H1 (cell line): ENCODE measurements at regions not wholly inside any gene's neighbourhood (a gene's known extent, or its start where the extent isn't known, plus 50 kb on each side); places are given as distances from the start of the nearest gene placed in this dataset.

Experiments
- CTCF ChIA-PET: fragments of 300-600 bp; sonication (Branson Sonifier 250); formaldehyde crosslinking; loops from one replicate; lab custom pipeline; 2021; ENCODE audit not compliant: partially characterized antibody; lab: Charles Lee
- POLR2A ChIA-PET: fragments of 300-600 bp; sonication (Branson Sonifier 250); formaldehyde crosslinking; loops from one replicate; lab custom pipeline; 2021; ENCODE audit warnings: inconsistent platforms; ENCODE audit not compliant: partially characterized antibody; lab: Charles Lee
- DNase-seq, 2 experiments: peaks; one replicate each; pipeline versions ENCODE4 v3.0.0 to v3.0.0-alpha.2; 2010 to 2022; ENCODE audit warnings: low spot score in 2 of 2, low read depth in 1 of 2, mixed read lengths in 1 of 2
- FAIRE-seq: peaks from 2 replicates; lab custom pipeline; 2011; peaks lifted over from hg19 to GRCh38; lab: Jason Lieb, UNC
- H2AFZ ChIP-seq: 2 replicates; pipeline ENCODE4 v1.8.1; 2012; ENCODE audit warnings: low read length, inconsistent platforms
- H2AK5ac ChIP-seq: 2 replicates; pipeline ENCODE4 v1.6.1; 2013; ENCODE audit warnings: low read depth, low read length
- H2BK120ac ChIP-seq: replicated peaks from 2 replicates; pipeline ENCODE3; 2013; ENCODE audit warnings: low read depth, low read length, inconsistent platforms
- H2BK12ac ChIP-seq: 2 replicates; pipeline ENCODE4 v1.6.1; 2013; ENCODE audit warnings: low read depth, low read length
- H2BK15ac ChIP-seq: 2 replicates; pipeline ENCODE4 v1.6.1; 2013; ENCODE audit warnings: low read length
- H2BK20ac ChIP-seq: 2 replicates; pipeline ENCODE4 v1.6.1; 2013; ENCODE audit warnings: low read length
- H2BK5ac ChIP-seq: 2 replicates; pipeline ENCODE4 v1.6.1; 2013; ENCODE audit warnings: low read depth, low read length
- H3K14ac ChIP-seq: 2 replicates; pipeline ENCODE4 v1.6.1; 2013; ENCODE audit warnings: inconsistent platforms; ENCODE audit not compliant: insufficient read length
- H3K18ac ChIP-seq: 2 replicates; pipeline ENCODE4 v1.6.1; 2013; ENCODE audit warnings: low read length; ENCODE audit errors: extremely low read depth
- H3K23ac ChIP-seq: 2 replicates; pipeline ENCODE4 v1.6.1; 2013; ENCODE audit warnings: inconsistent platforms; ENCODE audit not compliant: insufficient read length
- H3K23me2 ChIP-seq: 2 replicates; pipeline ENCODE4 v1.6.1; 2013; ENCODE audit warnings: low read depth, low read length
- H3K27ac ChIP-seq: 2 replicates; pipeline ENCODE4 v1.6.1; 2011; ENCODE audit warnings: low read depth, low read length, inconsistent platforms
- H3K27me3 ChIP-seq, 4 experiments: replicated peaks in 1 of 4; 1 replicate in 1 of 4; 2 replicates in 3 of 4; pipeline versions ENCODE4 v1.6.1 to v1.8.1; 2011 to 2013; ENCODE audit warnings: low read length in 3 of 4, mild to moderate bottlenecking in 3 of 4, inconsistent platforms in 2 of 4, mixed read lengths in 2 of 4, moderate library complexity in 1 of 4; ENCODE audit not compliant: control insufficient read depth in 3 of 4, insufficient read depth in 3 of 4; ENCODE audit errors: extremely low read depth in 1 of 4
- H3K36me3 ChIP-seq, 4 experiments: 2 replicates each; pipeline versions ENCODE4 v1.6.1 to v1.8.1; 2011 to 2013; ENCODE audit warnings: mild to moderate bottlenecking in 4 of 4, low read length in 3 of 4, moderate library complexity in 2 of 4, control low read depth in 1 of 4, inconsistent platforms in 1 of 4; ENCODE audit not compliant: insufficient read depth in 4 of 4, control insufficient read depth in 2 of 4
- H3K4ac ChIP-seq: replicated peaks from 2 replicates; pipeline ENCODE3; 2013; ENCODE audit warnings: low read length, low read depth, mixed read lengths, inconsistent platforms; ENCODE audit not compliant: insufficient read length
- H3K4me1 ChIP-seq, 4 experiments: replicated peaks in 1 of 4; 1 replicate in 1 of 4; 2 replicates in 3 of 4; pipeline versions ENCODE4 v1.6.1 to v1.8.1; 2011 to 2013; ENCODE audit warnings: low read length in 3 of 4, inconsistent platforms in 2 of 4, mixed read lengths in 1 of 4; ENCODE audit not compliant: insufficient read depth in 4 of 4, control insufficient read depth in 3 of 4
- H3K4me2 ChIP-seq, 2 experiments: 2 replicates each; pipeline versions ENCODE4 v1.6.1 to v1.8.1; 2011 to 2013; ENCODE audit warnings: low read depth in 2 of 2, low read length in 2 of 2, control low read depth in 1 of 2, inconsistent platforms in 1 of 2, mild to moderate bottlenecking in 1 of 2; ENCODE audit not compliant: insufficient read depth in 1 of 2
- H3K4me3 ChIP-seq, 4 experiments: fragments of 200-600, 300-600 bp in 1 of 4; sonication (generic), shearing (Covaris generic), sonication (Bioruptor Twin) in 1 of 4; 2 replicates each; pipeline versions ENCODE4 v1.5.1 to v1.8.1; 2011 to 2016; ENCODE audit warnings: low read length in 4 of 4, low read depth in 3 of 4, control low read depth in 2 of 4, inconsistent platforms in 2 of 4, mild to moderate bottlenecking in 2 of 4, mixed read lengths in 1 of 4, moderate library complexity in 1 of 4; ENCODE audit not compliant: insufficient read depth in 2 of 4; ENCODE audit errors: extremely low read depth in 1 of 4
- H3K56ac ChIP-seq: replicated peaks from 2 replicates; pipeline ENCODE3; 2013; ENCODE audit warnings: low read depth, mild to moderate bottlenecking, mixed read lengths, low read length, inconsistent platforms; ENCODE audit not compliant: insufficient read length
- H3K79me1 ChIP-seq: 2 replicates; pipeline ENCODE4 v1.6.1; 2013; ENCODE audit warnings: low read depth, low read length, control low read depth
- H3K79me2 ChIP-seq, 2 experiments: 2 replicates each; pipeline versions ENCODE4 v1.6.1 to v1.8.1; 2012 to 2013; ENCODE audit warnings: low read length in 2 of 2, mild to moderate bottlenecking in 2 of 2, inconsistent platforms in 1 of 2; ENCODE audit not compliant: insufficient read depth in 2 of 2, control insufficient read depth in 1 of 2
- H3K9ac ChIP-seq, 4 experiments: replicated peaks in 1 of 4; 1 replicate in 1 of 4; 2 replicates in 3 of 4; pipeline versions ENCODE4 v1.6.1 to v1.8.1; 2011 to 2013; ENCODE audit warnings: low read depth in 3 of 4, low read length in 3 of 4, control low read depth in 2 of 4, mild to moderate bottlenecking in 2 of 4, moderate library complexity in 2 of 4, inconsistent platforms in 1 of 4; ENCODE audit errors: extremely low read depth in 1 of 4
- H3K9me3 ChIP-seq, 2 experiments: 2 replicates each; pipeline versions ENCODE4 v1.6.1 to v1.8.1; 2012 to 2013; ENCODE audit warnings: mild to moderate bottlenecking in 2 of 2, moderate library complexity in 2 of 2, control low read depth in 1 of 2, inconsistent platforms in 1 of 2, low read depth in 1 of 2, low read length in 1 of 2, mixed read lengths in 1 of 2; ENCODE audit not compliant: insufficient read depth in 2 of 2
- H4K20me1 ChIP-seq, 2 experiments: replicated peaks in 1 of 2; 2 replicates each; pipeline versions ENCODE3 to v1.8.1; 2011 to 2013; ENCODE audit warnings: inconsistent platforms in 2 of 2, low read length in 2 of 2, mild to moderate bottlenecking in 1 of 2; ENCODE audit not compliant: insufficient read depth in 2 of 2, control insufficient read depth in 1 of 2
- H4K5ac ChIP-seq: 2 replicates; pipeline ENCODE4 v1.6.1; 2013; ENCODE audit warnings: low read length, low read depth, mixed read lengths, inconsistent platforms; ENCODE audit not compliant: insufficient read length
- H4K8ac ChIP-seq: 2 replicates; pipeline ENCODE4 v1.8.0; 2013; ENCODE audit warnings: mild to moderate bottlenecking, moderate library complexity, low read length, inconsistent platforms; ENCODE audit not compliant: insufficient read depth; ENCODE audit errors: extremely low read depth
- H4K91ac ChIP-seq: replicated peaks from 2 replicates; pipeline ENCODE3; 2013; ENCODE audit warnings: low read length, mixed read lengths, inconsistent platforms; ENCODE audit not compliant: insufficient read length
- BRCA1 ChIP-seq: IDR thresholded peaks from 2 replicates; pipeline ENCODE4 v1.6.1; 2012; ENCODE audit warnings: low read depth, low read length, improper control_type of control experiment
- CREB1 ChIP-seq: IDR thresholded peaks from 2 replicates; pipeline ENCODE4 v1.6.1; 2012; ENCODE audit warnings: inconsistent platforms
- E2F6 ChIP-seq: IDR thresholded peaks from 2 replicates; pipeline ENCODE4 v1.6.1; 2012; ENCODE audit warnings: inconsistent platforms
- EP300 ChIP-seq, 2 experiments: IDR thresholded peaks; 1 replicate in 1 of 2; 2 replicates in 1 of 2; pipeline ENCODE4 v1.6.1; 2011 to 2012; ENCODE audit warnings: low read depth in 2 of 2, low read length in 2 of 2, mild to moderate bottlenecking in 2 of 2, borderline replicate concordance in 1 of 2, inconsistent platforms in 1 of 2, moderate library complexity in 1 of 2
- FOSL1 ChIP-seq: IDR thresholded peaks from 2 replicates; pipeline ENCODE4 v1.6.1; 2011; ENCODE audit warnings: mild to moderate bottlenecking, low read depth, low read length, moderate library complexity; ENCODE audit not compliant: insufficient read depth
- POLR2A ChIP-seq, 2 experiments: IDR thresholded peaks; 1 replicate in 1 of 2; 2 replicates in 1 of 2; pipeline ENCODE4 v1.6.1; 2011; ENCODE audit warnings: low read depth in 2 of 2, low read length in 2 of 2, mild to moderate bottlenecking in 2 of 2; ENCODE audit errors: control extremely low read depth in 1 of 2
- POU5F1 ChIP-seq: IDR thresholded peaks from 2 replicates; pipeline ENCODE4 v1.6.1; 2011; ENCODE audit warnings: low read depth, mild to moderate bottlenecking, low read length, moderate library complexity
- RFX5 ChIP-seq: IDR thresholded peaks from 2 replicates; pipeline ENCODE4 v1.6.1; 2011; ENCODE audit warnings: low read depth, low read length, improper control_type of control experiment, borderline replicate concordance
- SIN3A ChIP-seq, 2 experiments: IDR thresholded peaks in 1 of 2; conservative IDR thresholded peaks in 1 of 2; 2 replicates each; pipeline ENCODE4 v1.6.1; 2011 to 2012; ENCODE audit warnings: low read length in 2 of 2, improper control_type of control experiment in 1 of 2, low read depth in 1 of 2, mild to moderate bottlenecking in 1 of 2
- SP2 ChIP-seq: IDR thresholded peaks from 2 replicates; pipeline ENCODE4 v1.6.1; 2012; ENCODE audit warnings: mild to moderate bottlenecking, low read length, inconsistent platforms
- TAF1 ChIP-seq: IDR thresholded peaks from 2 replicates; pipeline ENCODE4 v1.6.1; 2011; ENCODE audit warnings: mild to moderate bottlenecking, low read depth, low read length
- TAF7 ChIP-seq: optimal IDR thresholded peaks from 2 replicates; pipeline ENCODE3; 2011; ENCODE audit warnings: low read depth, mild to moderate bottlenecking, inconsistent platforms, low read length, moderate library complexity, borderline replicate concordance
- TCF12 ChIP-seq: IDR thresholded peaks from 2 replicates; pipeline ENCODE4 v1.6.1; 2011; ENCODE audit warnings: low read depth, mild to moderate bottlenecking, low read length
- ZNF274 ChIP-seq: IDR thresholded peaks from 2 replicates; pipeline ENCODE4 v1.7.0; 2012; ENCODE audit warnings: low read length, borderline replicate concordance; ENCODE audit errors: extremely low read depth
- WGBS, 2 experiments: shearing (Covaris generic) in 1 of 2; methylation state at CpG; one replicate each; pipeline versions ENCODE4 v1.1.6 to v1.1.7; 2013 to 2015; ENCODE audit warnings: low lambda C conversion rate in 2 of 2, mixed read lengths in 2 of 2, inconsistent platforms in 1 of 2, low coverage in 1 of 2, missing lambda C conversion rate in 1 of 2; ENCODE audit not compliant: insufficient replicate concordance in 2 of 2, insufficient coverage in 1 of 2, insufficient read length in 1 of 2; ENCODE audit errors: extremely low coverage in 1 of 2, missing lambda C conversion rate in 1 of 2; 5-methylcytosine and 5-hydroxymethylcytosine counted together

- peak overlapping the region; percentile 93; the same call in 1 of the 2 replicates for H2BK20ac ChIP-seq
- H3K9me3 ChIP-seq = 0 out of 4 replicates have a peak, but pooled peaks cover 0 to 3% of the 10 kb centered on the region in 2 experiments
- no peak overlapping the region for H3K14ac ChIP-seq
- no peak overlapping the region for H4K8ac ChIP-seq
- H3K4ac ChIP-seq = peak overlapping the region; percentile 50
- no peak overlapping the region for H4K91ac ChIP-seq
- no peak overlapping the region for H2AFZ ChIP-seq
- H2BK5ac ChIP-seq = peak overlapping the region; percentile 88; the same call in 1 of the 2 replicates
- CTCF ChIA-PET = no interaction called here
- H2BK12ac ChIP-seq = peak overlapping the region; percentile 99; the same call in 1 of the 2 replicates
- no peaks in the 10 kb centered on the region; the same call in 1 of the 2 replicates for H3K79me1 ChIP-seq
- peak overlapping the region; percentile 39; the same call in 1 of the 2 replicates for H3K18ac ChIP-seq
- peak overlapping the region; percentile 51 for H2BK120ac ChIP-seq
- no peak overlapping the region for H2BK15ac ChIP-seq
- 91% methylated on average over 1 of the region's 1 CpG; no CpG with 5 or more reads in 1 of the 2 experiments for WGBS, 2 experiments
- 0 out of 2 replicates have a peak overlapping the region, but pooled peaks have one; percentile 71 for H2AK5ac ChIP-seq
- no peaks in the 10 kb centered on the region for H3K79me2 ChIP-seq
- no peak overlapping the region for H3K27ac ChIP-seq
- no peak overlapping the region for H3K9ac ChIP-seq
- no peak for FAIRE-seq
- H3K56ac ChIP-seq = no peak overlapping the region
- peaks cover 0 to 8% (median 1%) of the 10 kb centered on the region in 4 experiments; a peak in 2 of 7 replicates for H3K4me1 ChIP-seq
- H3K4me3 ChIP-seq = no peak overlapping the region
- H3K27me3 ChIP-seq = no peaks in the 10 kb centered on the region
- H3K23me2 ChIP-seq = no peaks in the 10 kb centered on the region; the same call in 1 of the 2 replicates
- H3K36me3 ChIP-seq = peaks cover 0 to 21% (median 0%) of the 10 kb centered on the region in 4 experiments; a peak in 4 of 8 replicates
- H3K23ac ChIP-seq = no peak overlapping the region
- no peak for DNase-seq
- no peak overlapping the region; a peak in 1 of 4 replicates for H3K4me2 ChIP-seq
- H4K20me1 ChIP-seq = no peaks in the 10 kb centered on the region
- H4K5ac ChIP-seq = no peak overlapping the region
- POLR2A ChIA-PET = no interaction called here
- TF ChIP-seq TCF12 (no peak), TAF7 (no peak), SP2 (no peak), ZNF274 (no peak), TAF1 (no peak), POU5F1 (no peak), BRCA1 (no peak), CREB1 (no peak), SIN3A (conservative IDR thresholded peaks at IDR 0.05 in 1 of 2, IDR thresholded peaks at IDR 0.05 in 1 of 2; ENCODE audit: low read depth in 1 of 2, low read length in 2 of 2) (no peak), RFX5 (no peak), EP300 (IDR thresholded peaks at IDR 0.05; ENCODE audit: borderline replicate concordance in 1 of 2, low read depth in 2 of 2, low read length in 2 of 2) (no peak), E2F6 (no peak), FOSL1 (no peak), POLR2A (IDR thresholded peaks at IDR 0.05; ENCODE audit: control extremely low read depth in 1 of 2, low read depth in 2 of 2, low read length in 2 of 2) (no peak)
These were observed 171.6 kb downstream of the RASEF start for GRCh38 chr9:82891321-82891720.
